OCI-LY7 (cell line): ENCODE measurements at regions not wholly inside any gene's neighbourhood (a gene's known extent, or its start where the extent isn't known, plus 50 kb on each side); places are given as distances from the start of the nearest gene placed in this dataset.

Experiments
- EZH2phosphoT487 ChIP-seq: fragments of 200-600 bp; sonication (generic); IDR thresholded peaks from 2 replicates; pipeline ENCODE4 v1.6.1; 2018; ENCODE audit warnings: low read depth, borderline replicate concordance, mild to moderate bottlenecking, mixed run types, antibody characterized with exemption, low read length, moderate library complexity, mixed read lengths
- TF ChIP-seq, protein P1 (sequence below): fragments of 200-600 bp; sonication (generic); conservative IDR thresholded peaks from 2 replicates; pipeline ENCODE4 v1.5.1; 2014; ENCODE audit warnings: mild to moderate bottlenecking, antibody characterized with exemption, low read length, moderate library complexity, mixed read lengths

DNA sequence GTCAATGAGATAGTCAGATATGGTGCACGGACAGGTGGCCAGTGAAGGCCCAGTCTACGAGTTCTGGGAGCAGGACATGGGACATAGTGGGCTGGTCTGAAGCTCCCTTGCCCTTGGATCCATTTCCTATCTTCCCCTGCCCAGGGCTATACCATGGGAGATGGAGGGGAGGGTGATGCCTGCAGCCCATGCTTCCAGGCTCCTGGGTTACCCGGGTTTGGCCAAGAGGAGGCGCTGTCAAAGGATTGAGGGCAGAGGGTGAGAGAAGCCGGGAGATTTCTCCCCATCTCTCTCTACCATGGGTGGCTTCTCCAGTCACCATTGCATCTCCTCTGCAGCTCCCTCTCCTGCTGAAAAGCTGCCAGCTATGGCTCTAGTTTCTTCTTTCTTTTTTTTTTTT lies 52.8 kb upstream of the LHX5 start:
- TF ChIP-seq, protein P1, sequence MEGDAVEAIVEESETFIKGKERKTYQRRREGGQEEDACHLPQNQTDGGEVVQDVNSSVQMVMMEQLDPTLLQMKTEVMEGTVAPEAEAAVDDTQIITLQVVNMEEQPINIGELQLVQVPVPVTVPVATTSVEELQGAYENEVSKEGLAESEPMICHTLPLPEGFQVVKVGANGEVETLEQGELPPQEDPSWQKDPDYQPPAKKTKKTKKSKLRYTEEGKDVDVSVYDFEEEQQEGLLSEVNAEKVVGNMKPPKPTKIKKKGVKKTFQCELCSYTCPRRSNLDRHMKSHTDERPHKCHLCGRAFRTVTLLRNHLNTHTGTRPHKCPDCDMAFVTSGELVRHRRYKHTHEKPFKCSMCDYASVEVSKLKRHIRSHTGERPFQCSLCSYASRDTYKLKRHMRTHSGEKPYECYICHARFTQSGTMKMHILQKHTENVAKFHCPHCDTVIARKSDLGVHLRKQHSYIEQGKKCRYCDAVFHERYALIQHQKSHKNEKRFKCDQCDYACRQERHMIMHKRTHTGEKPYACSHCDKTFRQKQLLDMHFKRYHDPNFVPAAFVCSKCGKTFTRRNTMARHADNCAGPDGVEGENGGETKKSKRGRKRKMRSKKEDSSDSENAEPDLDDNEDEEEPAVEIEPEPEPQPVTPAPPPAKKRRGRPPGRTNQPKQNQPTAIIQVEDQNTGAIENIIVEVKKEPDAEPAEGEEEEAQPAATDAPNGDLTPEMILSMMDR = no peak
- TF ChIP-seq EZH2phosphoT487 = no peak
